ENCODE measurements at regions not wholly inside any gene's neighbourhood (a gene's known extent, or its start where the extent isn't known, plus 50 kb on each side); places are given as distances from the start of the nearest gene placed in this dataset.

DNA sequence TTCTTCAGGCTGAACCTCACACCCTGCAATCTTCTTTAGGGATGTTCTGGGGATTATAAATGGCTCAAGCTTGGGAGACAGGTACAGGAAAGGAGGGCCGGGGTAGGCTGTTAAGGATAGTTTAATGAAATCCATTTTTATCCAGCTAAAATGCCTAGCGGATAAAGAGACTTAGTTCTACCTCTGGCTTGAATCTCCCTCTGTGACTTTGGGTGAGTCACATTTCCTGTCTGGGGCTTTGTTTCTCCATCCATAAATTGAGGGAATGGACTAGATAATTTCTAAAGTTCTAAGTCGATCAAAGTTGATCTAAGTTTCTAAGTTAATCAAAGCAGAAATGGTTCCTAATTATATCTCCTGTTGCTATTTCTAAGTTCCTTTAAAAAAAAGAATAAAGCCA is 319.6 kb upstream of the E2F7 start:
- no peak for DNase-seq (ENCODE audit: low read depth, low spot score)
- Histone ChIP-seq H3K9ac (ENCODE audit: insufficient read length, low read depth) (no peak overlapping the region), H3K4me1 (ENCODE audit: insufficient read depth, insufficient read length) (no peaks in the 10 kb centered on the region), H3K27me3 (ENCODE audit: insufficient read depth, insufficient read length) (no peaks in the 10 kb centered on the region), H3K4me3 (ENCODE audit: insufficient read length, low read depth) (no peak overlapping the region), H3K36me3 (ENCODE audit: insufficient read depth, insufficient read length, low read length) (no peaks in the 10 kb centered on the region), H3K9me3 (ENCODE audit: insufficient read depth, low read length) (no peaks in the 10 kb centered on the region)
- TF ChIP-seq SUZ12 (IDR thresholded peaks at IDR 0.05; ENCODE audit: extremely low read depth, insufficient read depth, insufficient read length): no peak
- TF ChIP-seq YY1 (IDR thresholded peaks at IDR 0.05; ENCODE audit: insufficient read depth, insufficient read length): no peak
- TF ChIP-seq ZNF274 (IDR thresholded peaks at IDR 0.05; ENCODE audit: low read depth, low read length): no peak

GRCh38 chr12:77382096-77382742 is 316.9 kb upstream of the E2F7 start:
- no peak for DNase-seq (ENCODE audit: low read depth, low spot score)
- no peaks in the 10 kb centered on the region for H3K36me3 ChIP-seq (ENCODE audit: insufficient read depth, insufficient read length, low read length)
- H3K4me3 ChIP-seq (ENCODE audit: insufficient read length, low read depth): no peak overlapping the region
- H3K9me3 ChIP-seq (ENCODE audit: insufficient read depth, low read length): no peaks in the 10 kb centered on the region
- H3K9ac ChIP-seq (ENCODE audit: insufficient read length, low read depth): no peak overlapping the region
- H3K27me3 ChIP-seq (ENCODE audit: insufficient read depth, insufficient read length): no peaks in the 10 kb centered on the region
- TF ChIP-seq YY1 (IDR thresholded peaks at IDR 0.05; ENCODE audit: insufficient read depth, insufficient read length) (no peak), SUZ12 (IDR thresholded peaks at IDR 0.05; ENCODE audit: extremely low read depth, insufficient read depth, insufficient read length) (no peak), ZNF274 (IDR thresholded peaks at IDR 0.05; ENCODE audit: low read depth, low read length) (no peak)
- H3K4me1 ChIP-seq (ENCODE audit: insufficient read depth, insufficient read length): no peaks in the 10 kb centered on the region

DNA sequence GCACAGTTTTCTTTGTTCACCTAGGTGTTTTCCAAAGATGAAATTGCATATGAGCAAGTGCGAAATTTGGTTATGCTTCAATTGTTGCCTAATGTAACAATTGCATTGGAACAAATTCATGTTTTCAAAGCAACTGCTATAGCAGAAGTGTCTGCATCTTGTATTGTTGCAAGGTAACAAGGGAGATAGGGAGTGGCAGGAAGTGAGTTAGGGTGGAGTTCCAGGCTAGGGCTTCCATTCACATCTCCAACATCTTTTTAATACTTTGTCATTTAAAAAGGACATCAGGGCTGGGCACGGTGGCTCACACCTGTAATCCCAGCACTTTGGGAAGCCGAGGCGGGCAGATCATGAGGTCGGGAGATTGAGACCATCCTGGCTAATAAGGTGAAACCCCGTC is 312.3 kb upstream of the E2F7 start:
- H3K9ac ChIP-seq (ENCODE audit: insufficient read length, low read depth): no peak overlapping the region
- no peaks in the 10 kb centered on the region for H3K36me3 ChIP-seq (ENCODE audit: insufficient read depth, insufficient read length, low read length)
- H3K4me1 ChIP-seq (ENCODE audit: insufficient read depth, insufficient read length): no peaks in the 10 kb centered on the region
- DNase-seq (ENCODE audit: low read depth, low spot score): no peak
- no peak for TF ChIP-seq ZNF274 (IDR thresholded peaks at IDR 0.05; ENCODE audit: low read depth, low read length)
- no peaks in the 10 kb centered on the region for H3K27me3 ChIP-seq (ENCODE audit: insufficient read depth, insufficient read length)
- H3K4me3 ChIP-seq (ENCODE audit: insufficient read length, low read depth): no peak overlapping the region
- no peaks in the 10 kb centered on the region for H3K9me3 ChIP-seq (ENCODE audit: insufficient read depth, low read length)

DNA sequence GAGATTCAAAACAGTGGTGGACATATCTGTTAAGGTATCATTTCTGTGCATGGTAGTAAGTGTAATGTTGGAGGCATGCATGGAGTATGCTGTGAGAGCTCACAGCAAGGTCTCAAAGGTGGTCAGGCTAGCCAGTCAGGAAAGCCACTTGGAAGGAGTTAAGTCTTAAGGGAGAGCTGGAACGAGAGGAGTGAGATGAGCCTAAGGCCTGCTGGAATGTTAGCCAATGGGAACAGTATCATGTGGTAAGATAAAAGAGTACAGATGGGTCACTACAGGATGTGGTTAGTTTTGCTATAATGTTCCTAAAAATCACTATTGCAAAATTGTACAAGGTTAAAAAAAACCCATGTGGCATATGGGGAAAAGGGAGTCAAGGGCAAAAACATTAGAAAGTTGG is 311.7 kb upstream of the E2F7 start:
- DNase-seq (ENCODE audit: low read depth, low spot score): no peak
- TF ChIP-seq YY1 (IDR thresholded peaks at IDR 0.05; ENCODE audit: insufficient read depth, insufficient read length) (no peak), SUZ12 (IDR thresholded peaks at IDR 0.05; ENCODE audit: extremely low read depth, insufficient read depth, insufficient read length) (no peak), ZNF274 (IDR thresholded peaks at IDR 0.05; ENCODE audit: low read depth, low read length) (no peak)
- Histone ChIP-seq H3K36me3 (ENCODE audit: insufficient read depth, insufficient read length, low read length) (no peaks in the 10 kb centered on the region), H3K4me3 (ENCODE audit: insufficient read length, low read depth) (no peak overlapping the region), H3K9me3 (ENCODE audit: insufficient read depth, low read length) (no peaks in the 10 kb centered on the region), H3K9ac (ENCODE audit: insufficient read length, low read depth) (no peak overlapping the region), H3K27me3 (ENCODE audit: insufficient read depth, insufficient read length) (no peaks in the 10 kb centered on the region), H3K4me1 (ENCODE audit: insufficient read depth, insufficient read length) (no peaks in the 10 kb centered on the region)

DNA sequence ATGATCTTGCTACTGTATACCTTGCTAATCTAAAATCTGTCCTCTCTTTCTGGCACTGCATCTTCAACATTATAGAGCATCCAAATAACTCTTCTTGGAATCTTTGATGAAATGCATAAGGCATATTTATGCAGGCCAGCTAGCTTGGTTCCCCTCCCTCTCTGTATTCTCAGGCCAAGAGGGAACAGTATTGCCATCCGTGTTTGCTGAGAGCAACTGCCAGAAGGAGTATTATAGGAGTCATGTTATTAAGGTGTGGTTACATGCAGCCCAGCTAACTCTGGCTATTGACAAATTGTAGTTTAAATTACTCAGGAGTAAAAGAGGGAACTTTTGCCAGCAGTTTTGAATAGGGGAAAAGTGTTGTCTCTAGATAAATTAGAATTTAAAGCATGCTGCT is 309.3 kb upstream of the E2F7 start:
- Histone ChIP-seq H3K4me3 (ENCODE audit: insufficient read length, low read depth) (no peak overlapping the region), H3K27me3 (ENCODE audit: insufficient read depth, insufficient read length) (no peaks in the 10 kb centered on the region), H3K4me1 (ENCODE audit: insufficient read depth, insufficient read length) (no peaks in the 10 kb centered on the region), H3K36me3 (ENCODE audit: insufficient read depth, insufficient read length, low read length) (no peaks in the 10 kb centered on the region), H3K9ac (ENCODE audit: insufficient read length, low read depth) (no peak overlapping the region), H3K9me3 (ENCODE audit: insufficient read depth, low read length) (no peaks in the 10 kb centered on the region)
- no peak for TF ChIP-seq ZNF274 (IDR thresholded peaks at IDR 0.05; ENCODE audit: low read depth, low read length)
- no peak for TF ChIP-seq SUZ12 (IDR thresholded peaks at IDR 0.05; ENCODE audit: extremely low read depth, insufficient read depth, insufficient read length)
- TF ChIP-seq YY1 (IDR thresholded peaks at IDR 0.05; ENCODE audit: insufficient read depth, insufficient read length): no peak
- no peak for DNase-seq (ENCODE audit: low read depth, low spot score)

- TF ChIP-seq YY1 (IDR thresholded peaks at IDR 0.05; ENCODE audit: insufficient read depth, insufficient read length) (no peak), ZNF274 (IDR thresholded peaks at IDR 0.05; ENCODE audit: low read depth, low read length) (no peak), SUZ12 (IDR thresholded peaks at IDR 0.05; ENCODE audit: extremely low read depth, insufficient read depth, insufficient read length) (no peak)
- no peaks in the 10 kb centered on the region for H3K4me1 ChIP-seq (ENCODE audit: insufficient read depth, insufficient read length)
These were observed 307.1 kb upstream of the E2F7 start for GRCh38 chr12:77372494-77372893.

GRCh38 chr12:77372026-77372425 is 306.7 kb upstream of the E2F7 start:
- Histone ChIP-seq H3K36me3 (ENCODE audit: insufficient read depth, insufficient read length, low read length) (no peaks in the 10 kb centered on the region), H3K4me3 (ENCODE audit: insufficient read length, low read depth) (no peak overlapping the region), H3K4me1 (ENCODE audit: insufficient read depth, insufficient read length) (no peaks in the 10 kb centered on the region), H3K9me3 (ENCODE audit: insufficient read depth, low read length) (no peaks in the 10 kb centered on the region), H3K9ac (ENCODE audit: insufficient read length, low read depth) (no peak overlapping the region), H3K27me3 (ENCODE audit: insufficient read depth, insufficient read length) (no peaks in the 10 kb centered on the region)
- no peak for DNase-seq (ENCODE audit: low read depth, low spot score)
- TF ChIP-seq SUZ12 (IDR thresholded peaks at IDR 0.05; ENCODE audit: extremely low read depth, insufficient read depth, insufficient read length) (no peak), YY1 (IDR thresholded peaks at IDR 0.05; ENCODE audit: insufficient read depth, insufficient read length) (no peak), ZNF274 (IDR thresholded peaks at IDR 0.05; ENCODE audit: low read depth, low read length) (no peak)

More at GRCh38 chr12:77372494-77372893, 307.1 kb upstream of the E2F7 start:
- H3K9me3 ChIP-seq (ENCODE audit: insufficient read depth, low read length): no peaks in the 10 kb centered on the region
- no peak for DNase-seq (ENCODE audit: low read depth, low spot score)
- no peaks in the 10 kb centered on the region for H3K27me3 ChIP-seq (ENCODE audit: insufficient read depth, insufficient read length)
- H3K4me3 ChIP-seq (ENCODE audit: insufficient read length, low read depth): no peak overlapping the region
- no peaks in the 10 kb centered on the region for H3K36me3 ChIP-seq (ENCODE audit: insufficient read depth, insufficient read length, low read length)
- H3K9ac ChIP-seq (ENCODE audit: insufficient read length, low read depth): no peak overlapping the region

Measured in NT2/D1 (cell line).